HL-60 (cell line): ENCODE measurements at regions not wholly inside any gene's neighbourhood (a gene's known extent, or its start where the extent isn't known, plus 50 kb on each side); places are given as distances from the start of the nearest gene placed in this dataset.

Source experiments
- DNase-seq, 2 experiments: peaks; one replicate each; pipeline ENCODE4 v3.0.0-alpha.2; 2010 to 2020; ENCODE audit warnings: low read depth in 1 of 2, low spot score in 1 of 2
- H3K27ac ChIP-seq: fragments of 250-450 bp; sonication (Bioruptor Pico); replicated peaks from 2 replicates; pipeline ENCODE4 v1.5.1; 2020; ENCODE audit warnings: mild to moderate bottlenecking, moderate library complexity
- H3K27me3 ChIP-seq: fragments of 250-450 bp; sonication (Bioruptor Pico); 2 replicates; pipeline ENCODE4 v1.5.1; 2021; ENCODE audit warnings: mild to moderate bottlenecking, moderate library complexity; ENCODE audit not compliant: insufficient read depth, poor library complexity, severe bottlenecking
- H3K4me3 ChIP-seq: replicated peaks from 2 replicates; pipeline ENCODE4 v1.5.1; 2011; ENCODE audit warnings: mild to moderate bottlenecking, control low read depth, low read length; ENCODE audit not compliant: insufficient read depth
- CTCF ChIP-seq: IDR thresholded peaks from one replicate; pipeline ENCODE4 v1.5.1; 2011; ENCODE audit warnings: low read length, control low read depth, inconsistent platforms; ENCODE audit not compliant: insufficient read depth
- GABPA ChIP-seq: IDR thresholded peaks from 2 replicates; pipeline ENCODE4 v1.6.1; 2012; ENCODE audit warnings: low read depth
- POLR2AphosphoS5 ChIP-seq: IDR thresholded peaks from 2 replicates; pipeline ENCODE4 v1.6.1; 2012; ENCODE audit warnings: low read depth
- REST ChIP-seq: IDR thresholded peaks from 2 replicates; pipeline ENCODE4 v1.6.1; 2012; ENCODE audit warnings: low read depth; ENCODE audit not compliant: insufficient replicate concordance
- SPI1 ChIP-seq: IDR thresholded peaks from 2 replicates; pipeline ENCODE4 v1.6.1; 2012; ENCODE audit warnings: low read depth, mild to moderate bottlenecking, borderline replicate concordance

DNA sequence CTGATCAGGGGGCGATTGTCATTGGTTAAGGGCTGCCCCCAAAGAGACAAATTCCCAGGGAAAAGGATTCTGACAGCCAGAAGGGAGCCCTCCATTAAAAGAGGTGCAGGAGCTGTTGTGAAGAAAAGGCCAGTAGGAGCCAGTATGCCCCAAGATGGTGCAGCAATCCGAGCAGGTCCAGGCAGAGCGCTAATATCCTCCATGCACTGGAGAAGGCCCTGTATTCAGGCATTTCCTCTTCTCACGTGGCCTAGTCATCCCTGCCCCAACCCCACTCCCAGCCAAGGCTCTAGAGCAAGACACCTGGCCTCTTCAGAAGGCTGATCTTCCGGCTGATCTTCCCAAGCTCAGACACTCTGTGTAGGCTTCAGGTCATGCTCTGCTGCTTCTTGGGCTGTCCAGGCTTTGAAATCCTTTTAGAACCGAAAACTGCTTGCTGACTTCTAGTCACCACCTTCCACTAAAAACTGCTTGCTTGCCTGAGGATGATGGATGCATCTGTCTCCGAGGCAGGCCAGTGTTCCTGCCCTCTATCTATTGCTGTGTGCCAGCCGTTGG lies 77.4 kb downstream of the CYP26A1 start:
- H3K27me3 ChIP-seq: peaks cover 8% of the 10 kb centered on the region
- TF ChIP-seq GABPA (no peak), SPI1 (no peak), REST (no peak), POLR2AphosphoS5 (no peak), CTCF (no peak)
- no peak overlapping the region for H3K27ac ChIP-seq

DNA sequence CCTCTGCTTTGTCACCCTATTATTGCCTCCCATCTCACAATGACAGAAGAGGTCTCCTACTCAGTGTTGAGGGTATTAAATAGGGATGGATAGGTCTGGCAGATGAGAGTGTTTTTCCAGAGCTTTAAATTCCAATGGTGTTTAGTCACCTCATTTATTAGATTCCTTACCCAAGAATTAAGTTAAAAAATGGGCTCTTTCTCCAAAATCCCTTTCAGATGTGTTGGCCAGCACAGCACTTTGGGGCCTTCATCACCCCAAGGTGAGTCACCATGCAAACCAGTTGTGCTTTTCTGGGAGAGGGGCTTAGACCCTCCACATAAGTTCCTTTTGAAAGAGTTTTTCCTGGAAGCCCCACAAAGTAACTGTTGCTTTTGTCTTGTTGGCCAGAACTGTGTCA lies 78.4 kb downstream of the CYP26A1 start:
- H3K4me3 ChIP-seq: no peak overlapping the region
- TF ChIP-seq POLR2AphosphoS5 (no peak), CTCF (no peak), SPI1 (no peak), REST (no peak), GABPA (no peak)
- no peak for DNase-seq
- peaks cover 2% of the 10 kb centered on the region for H3K27me3 ChIP-seq
- no peak overlapping the region for H3K27ac ChIP-seq

More for the DNA sequence above, 77.4 kb downstream of the CYP26A1 start:
- H3K4me3 ChIP-seq: no peak overlapping the region
- DNase-seq: no peak

DNA sequence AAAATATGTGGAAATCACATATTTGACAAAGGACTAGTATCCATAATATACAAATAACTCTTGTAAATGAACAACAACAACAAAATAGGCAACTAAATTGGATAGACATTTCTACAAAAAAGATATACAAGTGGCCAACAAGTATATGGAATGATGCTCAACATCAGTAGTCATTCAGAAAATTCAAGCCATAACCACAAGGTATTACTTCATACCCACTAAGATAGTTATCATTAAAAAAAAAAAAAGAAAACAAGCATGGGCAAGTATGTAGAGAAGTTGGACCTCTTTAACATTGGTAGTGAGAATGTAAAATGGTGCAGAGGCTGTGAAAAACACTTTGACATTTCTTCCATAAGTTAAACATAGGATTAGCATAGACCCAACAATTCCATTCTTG lies 80.8 kb downstream of the CYP26A1 start:
- TF ChIP-seq SPI1 (no peak), GABPA (no peak), CTCF (no peak), REST (no peak), POLR2AphosphoS5 (no peak)
- H3K4me3 ChIP-seq: no peak overlapping the region
- H3K27ac ChIP-seq: no peak overlapping the region
- no peaks in the 10 kb centered on the region for H3K27me3 ChIP-seq
- no peak for DNase-seq
